KBM-7 (cell line): ENCODE measurements at regions not wholly inside any gene's neighbourhood (a gene's known extent, or its start where the extent isn't known, plus 50 kb on each side); places are given as distances from the start of the nearest gene placed in this dataset.

Experiments
- DNase-seq: peaks from one replicate; pipeline ENCODE4 v3.0.0-alpha.2; 2015
- in situ Hi-C: fragments of 300-500 bp; cut with MboI; formaldehyde crosslinking; loops from 2 replicates; pipeline ENCODE4 v1.14.3; 2020; ENCODE audit warnings: low sequenced_read_pairs, low pct_unique_long_range_greater_than_20kb, mixed read lengths

DNA sequence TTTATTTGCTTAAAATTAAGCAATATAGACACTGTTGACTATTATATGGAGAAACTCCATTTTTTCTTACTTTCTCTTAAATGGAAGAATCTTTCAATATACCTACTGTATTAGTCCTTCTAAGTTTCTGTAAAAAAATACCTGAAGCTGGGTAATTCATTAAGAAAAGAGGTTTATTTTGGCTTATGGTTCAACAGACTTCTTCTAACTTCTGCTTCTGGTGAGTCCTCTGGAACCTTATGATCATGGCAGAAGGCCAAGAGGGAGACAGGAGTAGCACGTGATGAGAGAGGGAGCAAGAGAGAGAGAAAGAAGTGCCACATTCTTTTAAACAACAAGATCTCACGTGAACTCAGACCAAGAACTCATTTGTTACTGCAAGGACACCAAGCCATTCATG, 573.3 kb downstream of the MCTP2 start:
- in situ Hi-C loops: no loop called here
- DNase-seq: no peak

DNA sequence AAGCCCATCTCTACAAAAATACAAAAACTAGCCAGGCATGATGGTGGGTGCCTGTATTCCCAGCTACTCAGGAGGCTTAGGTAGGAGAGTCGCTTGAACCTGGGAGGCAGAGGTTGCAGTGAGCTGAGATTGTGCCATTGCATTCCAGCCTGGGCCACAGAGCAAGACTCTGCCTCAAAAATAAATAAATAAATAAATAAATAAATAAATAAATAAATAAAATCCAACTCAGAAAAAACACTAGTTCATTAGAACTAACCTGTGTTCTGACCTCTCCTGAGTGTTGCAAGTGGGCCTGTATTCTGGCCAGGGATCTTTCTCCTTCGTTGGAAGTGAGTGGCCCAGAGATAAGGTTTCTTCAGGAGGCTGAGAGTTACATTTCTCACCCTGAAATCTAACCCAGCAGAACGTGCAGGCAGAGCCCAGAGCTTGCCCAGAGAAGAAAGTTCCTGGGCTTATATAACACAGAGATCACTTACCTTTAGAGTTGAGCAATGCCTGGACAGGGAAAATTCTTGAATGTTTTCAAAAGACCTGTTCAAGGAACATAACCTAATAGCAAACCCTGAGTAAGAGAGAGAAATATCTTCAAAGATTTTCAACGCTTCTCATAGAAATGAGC, 583.9 kb downstream of the MCTP2 start:
- in situ Hi-C loops: no loop called here
- DNase-seq: no peak

DNA sequence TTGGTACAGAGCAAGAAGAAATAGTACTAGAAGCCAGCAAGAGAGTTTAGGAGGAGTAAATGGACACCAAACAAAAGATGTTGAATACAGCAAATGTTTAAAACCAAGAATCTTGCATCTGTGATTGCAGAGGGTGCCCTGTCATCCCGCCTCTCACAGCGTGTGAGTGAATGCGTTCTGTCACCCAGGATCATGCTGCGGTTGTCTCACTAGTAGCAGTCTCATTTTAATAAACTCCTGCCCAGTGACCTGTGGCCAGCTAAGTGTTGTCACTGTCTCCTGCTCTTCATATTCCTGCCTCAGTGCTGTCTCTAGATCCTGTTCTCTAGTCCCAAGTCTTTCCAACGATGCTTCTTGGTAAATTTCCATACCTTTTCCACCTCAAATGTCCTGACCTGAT, 584.6 kb downstream of the MCTP2 start:
- in situ Hi-C loops: no loop called here
- no peak for DNase-seq

DNA sequence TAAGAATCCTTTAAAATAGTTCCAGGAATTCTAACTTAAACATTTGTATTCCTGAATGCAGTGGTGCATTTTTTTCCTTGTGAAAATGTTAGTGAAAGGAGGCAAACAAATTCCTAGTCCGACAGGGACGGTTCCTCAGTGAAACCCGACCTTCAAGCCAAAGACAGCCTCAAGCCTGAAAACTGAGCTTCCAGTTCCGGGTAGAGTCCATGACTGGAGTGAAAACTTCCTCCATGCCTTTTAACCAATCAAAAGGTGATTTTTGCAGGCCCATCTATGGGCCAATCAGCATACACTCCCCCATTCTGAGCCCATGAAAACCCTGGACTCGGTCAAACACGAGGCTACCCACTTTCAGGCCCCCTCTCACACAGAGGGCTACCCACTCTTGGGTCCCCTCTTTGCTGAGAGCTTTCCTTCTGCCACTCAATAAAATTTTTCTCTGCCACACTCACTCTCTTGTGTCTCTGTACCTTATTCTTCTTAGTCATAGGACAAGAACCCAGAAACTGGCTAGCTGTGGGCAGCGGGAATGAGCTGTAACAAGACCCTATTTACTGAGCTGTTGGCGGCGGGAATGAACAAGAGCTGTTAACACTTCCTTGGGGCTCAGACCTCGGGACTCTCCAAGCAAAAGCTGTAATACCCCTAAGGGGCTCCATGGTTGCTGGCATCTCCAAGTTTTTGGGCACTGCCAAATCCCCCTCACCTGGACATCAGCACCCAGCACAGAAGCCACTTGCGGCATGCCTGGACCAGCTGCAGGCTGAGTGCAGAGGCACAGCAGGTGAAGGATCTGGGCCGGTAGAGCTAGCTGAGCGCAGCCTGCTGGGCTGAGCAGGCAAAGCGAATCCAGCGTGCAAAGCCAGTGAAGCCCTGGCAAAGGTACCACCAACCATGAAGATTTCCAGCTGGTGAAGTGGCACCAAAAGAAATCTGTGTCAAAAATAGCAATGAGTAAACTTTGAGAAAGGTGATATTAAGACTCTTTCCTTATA, 598.8 kb downstream of the MCTP2 start:
- DNase-seq: no peak
- in situ Hi-C loops: no loop called here

DNA sequence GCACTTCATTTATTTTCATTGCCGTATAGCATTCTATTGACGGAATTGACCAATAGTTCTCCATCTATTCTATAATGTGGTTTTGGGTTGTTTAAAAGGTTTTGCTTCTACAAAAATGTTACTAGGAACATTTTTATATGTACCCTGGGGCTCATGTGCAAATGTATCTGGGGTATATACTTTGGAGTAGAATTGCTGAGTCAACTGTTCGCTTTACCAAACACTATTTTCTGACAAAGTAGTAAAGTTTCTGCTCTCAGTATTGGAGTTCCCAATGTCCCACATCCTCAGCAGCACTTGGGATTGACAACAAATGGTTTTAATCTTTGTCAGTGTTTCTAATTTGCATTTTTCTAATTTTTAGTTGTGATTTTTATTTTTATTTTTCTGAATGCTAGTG, 602.6 kb downstream of the MCTP2 start:
- in situ Hi-C loops: no loop called here
- DNase-seq: no peak

DNA sequence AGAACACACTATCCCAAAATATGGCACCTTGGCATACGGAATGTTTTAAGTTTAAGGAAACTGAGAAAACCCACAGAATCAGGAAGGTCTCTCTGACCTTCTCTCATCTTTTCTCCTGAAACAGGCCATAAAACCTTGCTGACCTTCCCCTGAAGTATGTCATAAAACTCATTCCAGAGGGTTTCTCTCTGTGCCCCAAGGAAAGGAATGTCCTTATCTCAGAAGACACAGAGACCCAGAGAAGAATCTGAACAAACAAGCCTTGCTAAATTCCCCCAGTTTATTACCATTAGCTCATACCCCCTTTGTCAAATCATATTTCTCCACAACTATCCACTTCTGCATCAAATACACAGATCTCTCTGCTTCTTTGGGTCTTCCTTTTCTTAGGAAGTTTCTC, 603.1 kb downstream of the MCTP2 start:
- in situ Hi-C loops: no loop called here

DNA sequence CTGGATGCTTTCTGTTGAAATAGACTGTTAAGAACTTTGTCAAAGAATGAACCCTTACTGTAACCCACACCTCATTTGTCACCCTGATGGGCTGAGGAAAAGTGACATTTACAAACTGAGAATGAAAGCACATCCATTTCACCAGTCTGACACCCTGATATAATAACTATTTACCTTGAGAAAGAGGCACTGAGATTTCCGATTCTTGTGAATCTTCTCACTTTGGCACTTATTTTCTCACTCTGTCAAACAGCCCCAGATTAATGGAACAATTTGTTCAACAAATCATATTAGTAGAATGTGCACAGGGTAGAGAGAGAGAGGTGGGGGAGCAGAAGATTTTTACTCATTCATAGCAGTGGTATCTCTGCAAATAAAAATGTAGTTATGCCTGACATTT, 606.9 kb downstream of the MCTP2 start:
- in situ Hi-C loops: no loop called here
- no peak for DNase-seq

More for the DNA sequence above, 603.1 kb downstream of the MCTP2 start:
- no peak for DNase-seq

DNA sequence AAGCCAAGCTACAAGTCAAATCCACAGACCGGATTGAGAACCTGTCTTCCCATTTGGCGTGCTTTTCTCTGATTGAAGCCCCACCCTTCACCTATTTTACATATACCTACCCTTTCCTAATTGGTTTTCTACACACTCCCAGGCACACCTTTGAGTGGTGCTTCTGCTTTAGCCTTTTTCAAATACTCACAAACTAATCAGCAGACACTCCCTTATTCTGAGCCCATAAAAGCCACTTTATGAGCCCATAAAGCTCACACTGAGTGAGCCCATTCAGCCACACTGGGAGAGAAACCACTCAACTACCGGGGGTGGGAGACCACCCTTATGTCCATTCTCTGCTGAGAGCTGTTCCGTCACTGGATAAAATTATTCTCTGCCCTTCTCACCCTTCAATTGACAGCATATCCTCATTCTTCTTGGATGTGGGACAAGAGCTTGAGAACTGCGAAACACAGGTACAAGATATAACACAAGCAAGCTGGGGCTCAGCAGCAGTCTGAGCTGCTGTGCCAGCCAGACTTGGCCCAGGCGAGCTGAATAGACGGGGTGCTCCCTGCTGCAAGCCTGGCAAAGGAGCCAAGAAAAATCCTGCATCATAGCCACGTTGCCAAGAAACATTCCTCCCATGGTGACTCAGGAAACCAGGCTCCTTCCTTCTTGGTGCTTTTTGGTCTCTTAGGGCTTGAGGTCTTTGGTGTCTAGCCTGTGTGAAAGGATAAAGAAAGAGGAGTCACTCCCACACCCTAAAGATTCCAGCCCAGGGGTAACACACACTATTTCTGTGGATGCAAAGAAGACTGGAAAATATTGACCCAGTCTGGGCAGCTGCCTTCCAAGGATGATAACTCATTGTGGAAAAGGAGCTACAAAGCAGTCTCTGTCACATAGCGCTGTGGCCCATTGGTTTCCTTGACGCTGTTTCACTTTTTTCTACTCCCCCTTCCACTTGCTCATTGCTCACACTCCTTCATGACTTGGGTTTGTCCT, 609.7 kb downstream of the MCTP2 start:
- DNase-seq: no peak
- in situ Hi-C loops: no loop called here

DNA sequence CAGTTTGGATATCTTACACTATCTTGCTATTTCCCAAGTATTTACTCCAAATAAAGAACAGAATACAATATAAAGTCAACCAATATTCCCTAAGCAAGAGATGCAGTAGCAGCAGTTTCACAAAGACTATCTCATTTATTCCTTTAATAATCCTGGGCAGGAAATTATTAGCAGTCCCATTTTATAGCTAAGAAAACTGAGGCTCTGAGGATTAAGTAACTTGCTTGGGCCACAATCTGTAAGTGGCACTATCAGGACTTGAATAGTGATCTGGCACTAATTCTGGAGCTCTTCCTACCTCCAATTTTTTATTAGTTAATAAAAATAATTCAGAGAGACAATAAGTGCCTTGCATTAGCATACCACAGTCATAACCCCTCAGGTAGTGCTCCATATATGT, 611.7 kb downstream of the MCTP2 start:
- in situ Hi-C loops: no loop called here
- no peak for DNase-seq

DNA sequence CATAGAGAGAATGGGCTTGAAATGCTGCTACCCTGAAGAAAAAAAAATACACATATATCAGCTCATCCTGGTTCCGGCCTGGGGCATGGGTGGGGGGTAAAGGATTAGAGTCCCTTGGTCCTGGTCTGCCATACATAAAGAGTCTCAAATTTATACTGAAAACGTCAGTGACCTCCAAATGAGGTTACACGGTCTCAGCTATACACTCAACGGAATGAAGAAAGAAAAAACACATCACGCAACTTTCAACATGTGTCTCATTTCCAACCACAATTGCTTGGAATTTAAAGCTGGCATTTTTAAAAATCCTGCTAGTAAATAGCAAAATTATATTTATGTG, 612.8 kb downstream of the MCTP2 start:
- no peak for DNase-seq
- in situ Hi-C loops: no loop called here

DNA sequence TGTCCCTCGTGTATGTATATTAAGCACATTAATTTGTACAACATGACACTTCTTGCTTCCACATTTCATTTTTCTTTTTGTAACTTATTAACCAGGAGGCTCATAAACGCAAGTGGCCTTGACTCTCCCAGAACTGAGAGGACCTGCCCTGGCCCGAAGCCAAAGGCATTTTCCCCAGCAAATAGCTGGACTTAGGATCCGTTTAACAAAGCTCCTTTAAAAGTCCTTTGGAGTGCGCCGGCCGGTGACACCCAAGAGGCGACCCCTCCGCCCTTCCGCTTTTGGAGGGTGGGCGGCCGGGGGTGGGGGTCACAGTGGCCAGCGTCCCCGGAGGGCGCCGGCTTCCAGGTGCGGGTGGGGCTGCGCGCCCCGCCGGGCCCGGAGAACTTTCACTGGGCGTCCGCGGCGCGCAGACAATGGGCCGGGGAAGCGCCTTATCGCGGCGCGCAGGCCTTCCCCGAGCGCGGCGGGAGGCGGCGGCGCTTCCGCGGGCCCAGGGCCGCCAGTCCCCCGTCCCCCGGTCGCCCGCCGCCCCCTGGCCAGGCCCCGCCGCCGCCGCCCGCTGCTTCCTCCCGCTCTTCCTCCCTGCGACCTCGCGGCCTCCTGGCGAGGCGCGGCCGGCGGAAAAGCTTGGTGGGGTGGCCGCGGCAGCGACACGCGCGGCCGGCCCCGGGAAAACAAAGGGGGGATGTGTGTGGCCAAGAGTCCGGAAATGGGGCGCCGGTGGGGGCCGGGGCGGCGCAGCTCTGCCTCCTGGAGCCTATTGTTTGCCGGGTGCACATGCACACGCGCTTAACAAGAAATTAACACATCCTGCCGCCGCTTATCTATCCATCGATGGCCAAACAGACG, 613.4 kb downstream of the MCTP2 start:
- peak; percentile 70 for DNase-seq
- in situ Hi-C loops: no loop called here

DNA sequence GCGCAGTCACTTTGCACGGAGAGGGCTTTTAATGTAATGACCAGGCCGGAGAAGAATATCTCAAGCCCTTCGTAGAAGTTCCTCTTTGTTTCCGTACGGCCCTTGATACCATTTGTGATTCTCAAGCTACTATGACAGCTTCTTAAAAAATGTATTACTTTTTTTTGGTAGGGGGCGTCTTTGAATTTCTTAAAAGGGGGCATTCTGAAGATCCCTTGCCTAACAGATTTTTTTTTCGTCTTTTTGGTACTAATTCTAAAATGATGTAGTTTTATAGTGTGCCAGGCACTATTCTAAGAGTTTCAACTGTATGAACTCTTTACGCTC, 614.0 kb downstream of the MCTP2 start:
- DNase-seq: no peak
- in situ Hi-C loops: no loop called here

DNA sequence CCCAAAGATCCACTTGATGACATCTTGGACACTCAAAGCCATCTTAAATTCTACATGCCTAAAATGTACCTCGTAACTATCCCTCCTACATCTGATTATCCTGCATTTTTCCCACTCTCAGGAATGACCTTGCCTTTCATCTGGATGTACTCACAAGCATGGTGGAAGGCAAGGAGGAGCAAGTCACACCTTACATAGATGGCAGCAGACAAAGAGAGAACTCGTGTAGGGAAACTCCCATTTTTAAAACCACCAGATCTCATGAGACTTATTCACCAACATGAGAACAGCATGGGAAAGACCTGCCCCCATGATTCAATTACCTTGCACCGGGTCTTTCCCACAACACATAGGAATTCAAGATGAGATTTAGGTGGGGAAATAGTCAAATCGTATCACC, 616.0 kb downstream of the MCTP2 start:
- no peak for DNase-seq
- in situ Hi-C loops: no loop called here

DNA sequence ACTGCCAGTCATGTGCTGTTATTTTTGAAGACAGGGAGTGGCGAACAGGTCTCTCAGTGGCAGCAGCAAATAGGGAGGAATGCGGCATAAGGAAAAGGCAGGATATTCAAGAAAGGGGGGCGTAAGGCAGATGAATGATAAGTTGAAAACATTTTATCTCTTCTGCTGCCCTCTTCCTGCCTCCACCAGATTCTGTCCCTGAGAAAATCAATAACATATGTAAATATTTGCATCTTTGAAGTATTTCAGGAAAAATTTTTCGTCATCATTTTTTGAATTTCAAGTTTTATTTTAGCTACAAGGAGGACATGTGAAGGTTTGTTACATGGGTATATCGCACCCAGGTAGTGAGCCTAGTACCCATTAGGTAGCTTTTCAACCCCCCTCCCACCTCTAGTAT, 616.7 kb downstream of the MCTP2 start:
- DNase-seq: no peak
- in situ Hi-C loops: no loop called here

DNA sequence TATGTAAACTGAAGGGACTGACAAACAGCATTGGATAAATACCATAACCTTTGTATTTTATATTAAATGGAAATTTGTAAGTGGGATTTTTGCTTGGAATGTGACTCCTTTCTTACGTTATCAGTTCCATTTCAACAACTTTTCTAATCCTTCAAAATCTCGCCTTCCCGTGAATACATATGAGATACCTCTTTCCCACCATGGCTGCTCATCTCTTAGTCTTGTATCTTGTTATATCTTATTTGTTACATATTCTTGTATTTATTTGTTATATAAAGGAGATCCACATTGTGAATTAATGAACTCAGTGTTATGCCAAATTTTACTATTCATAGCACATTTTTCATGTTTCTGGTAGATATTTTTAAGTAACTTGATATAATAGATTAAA, 623.7 kb downstream of the MCTP2 start:
- in situ Hi-C loops: no loop called here
- no peak for DNase-seq

DNA sequence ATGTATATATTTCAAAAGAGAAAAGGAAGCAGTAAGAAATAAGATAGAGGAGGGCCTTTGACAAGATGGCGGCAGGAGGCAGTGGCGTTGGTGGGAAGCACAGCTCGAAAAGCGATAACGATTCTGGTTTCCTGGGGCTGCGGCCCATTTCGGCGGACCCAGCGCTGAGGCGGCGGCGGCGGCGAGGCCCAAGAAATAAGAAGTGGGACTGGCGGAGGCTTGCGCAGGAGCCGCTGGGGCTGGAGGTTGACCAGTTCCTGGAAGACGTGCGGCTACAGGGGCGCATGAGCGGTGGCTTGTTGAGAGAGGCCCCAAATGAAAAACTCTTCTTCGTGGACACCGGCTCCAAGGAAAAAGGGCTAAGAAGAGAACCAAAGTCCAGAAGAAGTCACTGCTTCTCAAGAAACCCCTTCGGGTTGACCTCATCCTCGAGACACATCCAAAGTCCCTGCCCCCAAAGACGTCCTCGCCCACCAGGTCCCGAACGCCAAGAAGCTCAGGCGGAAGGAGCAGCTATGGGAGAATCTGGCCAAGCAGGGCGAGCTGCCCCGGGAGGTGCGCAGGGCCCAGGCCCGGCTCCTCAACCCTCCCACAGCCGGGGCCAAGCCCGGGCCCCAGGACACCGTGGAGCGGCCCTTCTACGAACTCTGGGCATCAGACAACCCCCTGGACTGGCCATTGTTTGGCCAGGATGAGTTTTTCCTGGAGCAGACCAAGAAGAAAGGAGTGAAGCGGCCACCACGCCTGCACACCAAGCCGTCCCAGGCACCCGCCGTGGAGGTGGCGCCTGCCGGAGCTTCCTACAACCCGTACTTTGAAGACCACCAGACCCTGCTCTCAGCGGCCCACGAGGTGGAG, 624.3 kb downstream of the MCTP2 start:
- no peak for DNase-seq
- in situ Hi-C loops: no loop called here

DNA sequence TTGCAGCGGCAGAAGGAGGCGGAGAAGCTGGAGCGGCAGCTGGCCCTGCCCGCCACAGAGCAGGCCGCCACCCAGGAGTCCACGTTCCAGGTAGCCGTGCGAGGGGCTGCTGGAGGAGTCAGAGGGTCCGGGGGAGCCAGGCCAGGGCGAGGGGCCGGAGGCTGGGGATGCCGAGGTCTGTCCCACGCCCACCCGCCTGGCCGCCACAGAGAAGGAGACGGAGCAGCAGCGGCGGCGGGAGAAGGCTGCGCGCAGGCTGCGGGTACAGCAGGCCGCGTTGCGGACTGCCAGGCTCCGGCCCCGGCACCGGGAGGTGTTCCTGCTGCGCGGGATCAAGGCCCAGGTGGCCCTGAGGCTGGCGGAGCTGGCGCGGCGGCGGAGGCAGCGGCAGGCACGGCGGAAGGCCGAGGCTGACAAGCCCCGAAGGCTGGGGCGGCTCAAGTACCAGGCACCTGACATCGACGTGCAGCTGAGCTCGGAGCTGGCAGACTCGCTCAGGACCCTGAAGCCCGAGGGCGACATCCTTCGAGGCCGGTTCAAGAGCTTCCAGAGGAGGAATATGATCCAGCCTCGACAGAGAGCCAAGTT, 625.0 kb downstream of the MCTP2 start:
- in situ Hi-C loops: no loop called here
- DNase-seq: no peak

DNA sequence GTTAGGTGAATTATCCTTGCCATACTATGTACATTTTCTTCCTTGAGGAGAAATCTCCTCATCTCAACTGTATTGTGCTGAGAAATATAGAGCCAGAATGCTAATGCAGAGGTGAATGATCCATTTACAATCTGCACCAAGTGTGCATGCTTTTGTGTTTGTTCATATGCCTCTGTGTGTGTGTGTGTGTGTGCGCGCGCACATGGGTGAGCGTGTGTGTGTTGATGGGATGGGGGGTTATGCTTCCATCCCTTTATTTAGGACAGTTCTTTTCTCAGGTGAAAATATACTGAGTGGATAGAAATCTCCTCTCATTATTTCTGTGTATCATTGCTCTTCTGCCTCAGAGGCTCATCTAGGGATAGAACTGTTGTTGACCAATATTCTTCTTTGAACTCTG, 626.1 kb downstream of the MCTP2 start:
- DNase-seq: no peak
- in situ Hi-C loops: no loop called here
